A549 (cell line): ENCODE measurements at regions not wholly inside any gene's neighbourhood (a gene's known extent, or its start where the extent isn't known, plus 50 kb on each side); places are given as distances from the start of the nearest gene placed in this dataset.

ENCODE experiments used
- ATAC-seq, 2 experiments: fragments of 200-7000 bp in 1 of 2; fragments of >200 bp in 1 of 2; cut with Nextera tagmentation in 1 of 2; cut with Tn5 transposase in 1 of 2; 3 replicates each; pipeline versions ENCODE4 v1.8.0 to v1.9.1; 2018 to 2020; ENCODE audit warnings: mild to moderate bottlenecking in 1 of 2, moderate library complexity in 1 of 2
- CTCF ChIA-PET: fragments of 300-600 bp; sonication (Branson Sonifier 250); formaldehyde crosslinking; extraction: SDS; loops from one replicate; lab custom pipeline; 2021; ENCODE audit warnings: antibody characterized with exemption, inconsistent platforms; lab: Yijun Ruan, JAX
- POLR2A ChIA-PET: fragments of 350-600 bp; formaldehyde crosslinking; extraction: SDS; loops from one replicate; lab custom pipeline; 2021; ENCODE audit warnings: antibody characterized with exemption, inconsistent platforms; lab: Yijun Ruan, JAX
- DNase-seq, 2 experiments: peaks; one replicate each; pipeline versions ENCODE4 v3.0.0 to v3.0.0-alpha.2; 2011 to 2016; ENCODE audit warnings: low read depth in 1 of 2, low spot score in 1 of 2
- FAIRE-seq: peaks from 2 replicates; lab custom pipeline; 2011; peaks lifted over from hg19 to GRCh38; lab: Jason Lieb, UNC
- H3K27ac ChIP-seq, 2 experiments: fragments of >200 bp; sonication (Bioruptor Twin); formaldehyde crosslinking; 3 replicates each; pipeline ENCODE4 v1.5.1; 2016 to 2017
- H3K4me1 ChIP-seq: fragments of >200 bp; sonication (Bioruptor Twin); formaldehyde crosslinking; 3 replicates; pipeline ENCODE4 v1.6.1; 2016
- H3K4me2 ChIP-seq: fragments of >200 bp; sonication (Bioruptor Twin); formaldehyde crosslinking; 3 replicates; pipeline ENCODE4 v1.6.1; 2016
- H3K4me3 ChIP-seq: fragments of >200 bp; sonication (Bioruptor Twin); formaldehyde crosslinking; 3 replicates; pipeline ENCODE4 v1.5.1; 2016
- H3K9me3 ChIP-seq: fragments of >200 bp; sonication (Bioruptor Twin); formaldehyde crosslinking; 3 replicates; pipeline ENCODE4 v1.6.1; 2016
- CHD2 ChIP-seq: fragments of 150-350 bp; IDR thresholded peaks from 2 replicates; pipeline ENCODE4 v1.6.1; 2014; ENCODE audit warnings: low read length; ENCODE audit not compliant: partially characterized antibody
- FOSB ChIP-seq: fragments of 250-450 bp; sonication (Bioruptor Pico); IDR thresholded peaks from 2 replicates; pipeline ENCODE4 v1.5.0; 2020; ENCODE audit warnings: mild to moderate bottlenecking, moderate library complexity
- FOSL2 ChIP-seq, 2 experiments: fragments of 450-650 bp in 1 of 2; fragments of >200 bp in 1 of 2; sonication (Bioruptor Twin) in 1 of 2; formaldehyde crosslinking; IDR thresholded peaks; 2 replicates each; pipeline versions ENCODE4 v1.5.0 to v1.6.1; 2016 to 2020; ENCODE audit warnings: mild to moderate bottlenecking in 1 of 2, moderate library complexity in 1 of 2
- HDAC2 ChIP-seq: fragments of 200-600 bp; sonication (generic); IDR thresholded peaks from 2 replicates; pipeline ENCODE4 v1.6.1; 2016
- HOXA7 ChIP-seq: fragments of 250-450 bp; sonication (Bioruptor Pico); IDR thresholded peaks from 2 replicates; pipeline ENCODE4 v1.5.0; 2020; ENCODE audit warnings: mild to moderate bottlenecking, moderate library complexity
- HOXB5 ChIP-seq: fragments of 250-450 bp; sonication (Bioruptor Pico); IDR thresholded peaks from 2 replicates; pipeline ENCODE4 v1.5.0; 2020; ENCODE audit warnings: mild to moderate bottlenecking, moderate library complexity
- JUNB ChIP-seq: fragments of >200 bp; sonication (Bioruptor Twin); formaldehyde crosslinking; IDR thresholded peaks from 2 replicates; pipeline ENCODE4 v1.6.1; 2016
- KDM5A ChIP-seq: fragments of 200-600 bp; sonication (generic); IDR thresholded peaks from 2 replicates; pipeline ENCODE4 v1.6.1; 2016; ENCODE audit warnings: antibody characterized with exemption, mild to moderate bottlenecking
- MAFK ChIP-seq: fragments of 450-650 bp; IDR thresholded peaks from 2 replicates; pipeline ENCODE4 v1.6.1; 2014; ENCODE audit not compliant: partially characterized antibody
- MAZ ChIP-seq: fragments of 150-350 bp; IDR thresholded peaks from 2 replicates; pipeline ENCODE4 v1.6.1; 2014; ENCODE audit warnings: antibody characterized with exemption, low read depth, low read length, borderline replicate concordance
- MYC ChIP-seq: IDR thresholded peaks from 2 replicates; pipeline ENCODE4 v1.6.1; 2012; ENCODE audit warnings: mild to moderate bottlenecking, inconsistent platforms, low read length, improper control_type of control experiment, borderline replicate concordance
- NR3C1 ChIP-seq: fragments of >200 bp; sonication (Bioruptor Twin); formaldehyde crosslinking; IDR thresholded peaks from 3 replicates; pipeline ENCODE4 v1.6.1; 2017
- RARB ChIP-seq: fragments of 250-450 bp; sonication (Bioruptor Pico); IDR thresholded peaks from 2 replicates; pipeline ENCODE4 v1.8.0; 2021; ENCODE audit warnings: mild to moderate bottlenecking, moderate library complexity
- RCOR1 ChIP-seq: fragments of 150-350 bp; IDR thresholded peaks from 2 replicates; pipeline ENCODE4 v1.6.1; 2014; ENCODE audit warnings: antibody characterized with exemption, low read length, low read depth
- RFX5 ChIP-seq: fragments of 450-650 bp; IDR thresholded peaks from 2 replicates; pipeline ENCODE4 v1.7.1; 2014; ENCODE audit warnings: antibody characterized with exemption, mild to moderate bottlenecking, moderate library complexity
- SMC3 ChIP-seq: fragments of >200 bp; sonication (Bioruptor Twin); formaldehyde crosslinking; IDR thresholded peaks from 3 replicates; pipeline ENCODE4 v1.6.1; 2018; ENCODE audit warnings: inconsistent platforms
- TFCP2L1 ChIP-seq: fragments of 250-450 bp; sonication (Bioruptor Pico); IDR thresholded peaks from 2 replicates; pipeline ENCODE4 v1.5.0; 2021; ENCODE audit warnings: mild to moderate bottlenecking
- TP53 ChIP-seq: fragments of 250-450 bp; sonication (Bioruptor Pico); IDR thresholded peaks from 2 replicates; pipeline ENCODE4 v1.5.0; 2021; ENCODE audit warnings: mild to moderate bottlenecking, moderate library complexity
- ZNF302 ChIP-seq: fragments of 250-450 bp; sonication (Bioruptor Pico); IDR thresholded peaks from 2 replicates; pipeline ENCODE4 v1.9.0; 2021; ENCODE audit warnings: inconsistent platforms, mild to moderate bottlenecking, moderate library complexity
- ZSCAN20 ChIP-seq: fragments of 250-450 bp; sonication (Bioruptor Pico); IDR thresholded peaks from 2 replicates; pipeline ENCODE4 v1.8.0; 2022; ENCODE audit warnings: mild to moderate bottlenecking, moderate library complexity
- WGBS: methylation state at CpG from one replicate; pipeline ENCODE4 v1.1.6; 2017; ENCODE audit errors: missing lambda C conversion rate; 5-methylcytosine and 5-hydroxymethylcytosine counted together
- TF ChIP-seq, protein P1 (sequence below): fragments of 250-450 bp; sonication (Bioruptor Pico); IDR thresholded peaks from 2 replicates; pipeline ENCODE4 v1.5.0; 2021; ENCODE audit warnings: mild to moderate bottlenecking, moderate library complexity, borderline replicate concordance
- TF ChIP-seq, protein P2 (sequence below): fragments of >200 bp; sonication (Bioruptor Twin); formaldehyde crosslinking; IDR thresholded peaks from 3 replicates; pipeline ENCODE4 v1.6.1; 2016
- TF ChIP-seq, protein P3 (sequence below): IDR thresholded peaks from 2 replicates; pipeline ENCODE4 v1.6.1; 2012
- TF ChIP-seq, protein P4 (sequence below): fragments of 150-350 bp; IDR thresholded peaks from 2 replicates; pipeline ENCODE4 v1.6.1; 2014; ENCODE audit warnings: low read depth, mild to moderate bottlenecking, low read length
- TF ChIP-seq, protein P5 (sequence below): fragments of 200-600 bp; sonication (generic); IDR thresholded peaks from 2 replicates; pipeline ENCODE4 v1.6.1; 2016; ENCODE audit warnings: antibody characterized with exemption, mild to moderate bottlenecking, moderate library complexity

DNA sequence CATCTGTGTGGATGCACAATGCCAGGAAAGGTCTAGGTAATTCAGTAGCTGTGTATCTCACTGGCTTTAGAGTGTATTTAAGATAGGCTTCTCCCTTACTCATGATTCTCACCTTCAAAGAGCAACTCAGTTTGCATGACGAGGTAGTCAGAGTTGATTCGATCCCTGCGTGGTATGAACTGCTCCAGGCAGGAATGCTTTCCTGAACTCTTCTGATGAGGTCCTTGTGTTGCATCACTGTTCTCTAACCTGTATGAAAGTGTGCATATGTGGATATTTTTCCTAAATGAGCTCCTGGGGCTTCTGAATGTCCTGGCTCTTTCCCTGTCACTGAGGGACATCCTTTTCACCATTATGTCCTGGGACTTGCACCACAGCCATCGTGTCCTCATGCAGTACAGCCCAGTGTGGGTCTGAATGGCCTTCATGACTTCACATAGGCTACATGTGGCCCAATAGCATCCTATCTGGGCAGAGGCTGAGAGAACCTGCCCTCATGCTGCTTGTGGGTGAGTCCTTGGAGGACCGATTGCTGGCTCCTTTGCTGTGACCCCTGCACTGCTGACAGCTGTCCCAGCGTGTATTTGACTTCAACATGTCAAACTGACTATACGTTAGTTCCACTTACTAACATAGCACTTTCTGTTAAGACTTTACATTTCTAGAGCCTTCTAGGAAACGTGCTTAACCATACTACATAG is 65.3 kb upstream of the WDR1 start:
- CTCF ChIA-PET = no interaction called here
- Histone ChIP-seq H3K4me3 (no peak overlapping the region), H3K4me2 (no peak overlapping the region), H3K4me1 (no peaks in the 10 kb centered on the region), H3K9me3 (no peaks in the 10 kb centered on the region), H3K27ac (no peak overlapping the region)
- 4% methylated on average over 8 of the region's 8 CpGs for WGBS
- POLR2A ChIA-PET = no interaction called here
- no peak for FAIRE-seq
- no peak for DNase-seq
- TF ChIP-seq MYC (no peak), CHD2 (no peak), ZNF302 (CRISPR knock-in tag) (no peak), TFCP2L1 (no peak), HDAC2 (no peak), TP53 (CRISPR knock-in tag) (no peak), MAFK (no peak), RCOR1 (no peak), FOSL2 (IDR thresholded peaks at IDR 0.05) (no peak), FOSL2 (CRISPR knock-in tag; IDR thresholded peaks at IDR 0.05) (no peak), NR3C1 (no peak), MAZ (no peak)
- TF ChIP-seq, protein P1, sequence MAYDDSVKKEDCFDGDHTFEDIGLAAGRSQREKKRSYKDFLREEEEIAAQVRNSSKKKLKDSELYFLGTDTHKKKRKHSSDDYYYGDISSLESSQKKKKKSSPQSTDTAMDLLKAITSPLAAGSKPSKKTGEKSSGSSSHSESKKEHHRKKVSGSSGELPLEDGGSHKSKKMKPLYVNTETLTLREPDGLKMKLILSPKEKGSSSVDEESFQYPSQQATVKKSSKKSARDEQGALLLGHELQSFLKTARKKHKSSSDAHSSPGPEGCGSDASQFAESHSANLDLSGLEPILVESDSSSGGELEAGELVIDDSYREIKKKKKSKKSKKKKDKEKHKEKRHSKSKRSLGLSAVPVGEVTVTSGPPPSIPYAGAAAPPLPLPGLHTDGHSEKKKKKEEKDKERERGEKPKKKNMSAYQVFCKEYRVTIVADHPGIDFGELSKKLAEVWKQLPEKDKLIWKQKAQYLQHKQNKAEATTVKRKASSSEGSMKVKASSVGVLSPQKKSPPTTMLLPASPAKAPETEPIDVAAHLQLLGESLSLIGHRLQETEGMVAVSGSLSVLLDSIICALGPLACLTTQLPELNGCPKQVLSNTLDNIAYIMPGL (CRISPR knock-in tag) = no peak
- TF ChIP-seq, all 56 proteins: peak for 0
- no peak for ATAC-seq

DNA sequence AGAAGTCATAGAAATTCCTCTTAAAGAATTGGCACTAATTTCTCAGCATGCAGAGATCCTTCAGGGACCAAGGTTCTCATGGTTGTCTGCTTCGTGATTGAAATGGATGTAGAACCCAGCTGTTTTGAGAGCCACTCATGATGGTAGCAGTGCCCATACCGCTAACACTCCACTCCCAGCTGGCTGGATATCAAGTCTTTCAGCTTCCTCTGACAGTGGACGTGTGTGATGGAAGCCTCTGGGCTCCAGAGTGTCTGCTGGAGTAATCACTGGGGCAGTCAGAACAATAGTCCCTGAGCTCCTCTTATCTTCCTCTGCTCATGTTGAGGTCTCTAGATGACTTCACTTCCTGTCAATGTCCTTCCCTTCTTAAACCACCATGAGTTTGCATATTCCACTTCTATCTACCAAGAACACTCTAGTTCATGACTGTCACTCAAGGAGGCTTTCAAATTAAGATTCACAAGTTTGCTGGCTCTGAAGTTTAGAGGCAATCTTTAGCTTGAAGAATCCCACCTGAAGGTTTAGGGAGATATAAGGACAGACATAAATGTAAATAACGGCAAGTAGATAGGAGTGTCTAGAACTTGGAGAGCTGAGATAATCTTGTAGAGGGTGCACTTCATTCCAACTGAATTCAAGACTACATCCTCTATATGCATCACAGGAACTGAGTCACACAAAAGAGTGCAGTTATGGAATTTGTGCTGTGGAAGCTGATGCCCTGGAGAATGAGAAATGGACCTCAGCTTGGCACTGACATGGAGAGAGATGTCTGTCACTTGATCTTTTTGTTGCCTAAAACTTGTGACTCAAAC is 64.5 kb upstream of the WDR1 start:
- no peak for FAIRE-seq
- no peak for DNase-seq
- H3K4me1 ChIP-seq = no peaks in the 10 kb centered on the region
- no peak for ATAC-seq
- ChIA-PET CTCF (no interaction called here), POLR2A (no interaction called here)
- H3K9me3 ChIP-seq = no peaks in the 10 kb centered on the region
- no peak overlapping the region for H3K4me3 ChIP-seq
- H3K4me2 ChIP-seq = no peak overlapping the region
- no peak for TF ChIP-seq JUNB
- WGBS = 6% methylated on average over 2 of the region's 4 CpGs
- no peak overlapping the region for H3K27ac ChIP-seq

DNA sequence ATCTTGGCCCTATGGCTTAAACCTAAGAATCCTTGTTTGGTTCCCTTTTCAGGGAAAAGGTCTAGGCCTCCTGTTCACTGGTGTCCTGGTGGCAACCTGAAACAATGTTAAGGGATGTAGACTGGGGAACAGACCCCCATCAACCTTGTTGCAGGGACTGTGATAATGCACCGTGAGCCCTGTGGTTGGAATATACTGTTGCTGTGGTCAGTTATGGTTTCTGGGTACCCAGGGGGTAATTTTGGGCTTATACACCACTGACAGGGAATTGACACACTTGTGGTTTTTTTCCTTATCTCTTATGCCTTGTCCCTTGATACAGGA is 64.0 kb upstream of the WDR1 start:
- Histone ChIP-seq H3K27ac (no peak overlapping the region), H3K4me2 (no peak overlapping the region), H3K9me3 (no peaks in the 10 kb centered on the region), H3K4me3 (no peak overlapping the region), H3K4me1 (no peaks in the 10 kb centered on the region)
- no peak for ATAC-seq
- no peak for DNase-seq
- WGBS = 0% methylated on average over 1 of the region's 1 CpG
- FAIRE-seq = no peak
- ChIA-PET POLR2A (no interaction called here), CTCF (no interaction called here)
- TF ChIP-seq, protein P2, sequence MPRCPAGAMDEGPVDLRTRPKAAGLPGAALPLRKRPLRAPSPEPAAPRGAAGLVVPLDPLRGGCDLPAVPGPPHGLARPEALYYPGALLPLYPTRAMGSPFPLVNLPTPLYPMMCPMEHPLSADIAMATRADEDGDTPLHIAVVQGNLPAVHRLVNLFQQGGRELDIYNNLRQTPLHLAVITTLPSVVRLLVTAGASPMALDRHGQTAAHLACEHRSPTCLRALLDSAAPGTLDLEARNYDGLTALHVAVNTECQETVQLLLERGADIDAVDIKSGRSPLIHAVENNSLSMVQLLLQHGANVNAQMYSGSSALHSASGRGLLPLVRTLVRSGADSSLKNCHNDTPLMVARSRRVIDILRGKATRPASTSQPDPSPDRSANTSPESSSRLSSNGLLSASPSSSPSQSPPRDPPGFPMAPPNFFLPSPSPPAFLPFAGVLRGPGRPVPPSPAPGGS = no peak
- TF ChIP-seq ZSCAN20 (CRISPR knock-in tag) (no peak), HOXB5 (CRISPR knock-in tag) (no peak), MYC (no peak), RFX5 (no peak), HDAC2 (no peak), RARB (CRISPR knock-in tag) (no peak), MAZ (no peak), SMC3 (no peak), FOSB (CRISPR knock-in tag) (no peak), KDM5A (no peak), NR3C1 (no peak), HOXA7 (CRISPR knock-in tag) (no peak)
- TF ChIP-seq, protein P3, sequence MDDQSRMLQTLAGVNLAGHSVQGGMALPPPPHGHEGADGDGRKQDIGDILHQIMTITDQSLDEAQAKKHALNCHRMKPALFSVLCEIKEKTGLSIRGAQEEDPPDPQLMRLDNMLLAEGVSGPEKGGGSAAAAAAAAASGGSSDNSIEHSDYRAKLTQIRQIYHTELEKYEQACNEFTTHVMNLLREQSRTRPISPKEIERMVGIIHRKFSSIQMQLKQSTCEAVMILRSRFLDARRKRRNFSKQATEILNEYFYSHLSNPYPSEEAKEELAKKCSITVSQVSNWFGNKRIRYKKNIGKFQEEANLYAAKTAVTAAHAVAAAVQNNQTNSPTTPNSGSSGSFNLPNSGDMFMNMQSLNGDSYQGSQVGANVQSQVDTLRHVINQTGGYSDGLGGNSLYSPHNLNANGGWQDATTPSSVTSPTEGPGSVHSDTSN = no peak
- TF ChIP-seq, protein P4, sequence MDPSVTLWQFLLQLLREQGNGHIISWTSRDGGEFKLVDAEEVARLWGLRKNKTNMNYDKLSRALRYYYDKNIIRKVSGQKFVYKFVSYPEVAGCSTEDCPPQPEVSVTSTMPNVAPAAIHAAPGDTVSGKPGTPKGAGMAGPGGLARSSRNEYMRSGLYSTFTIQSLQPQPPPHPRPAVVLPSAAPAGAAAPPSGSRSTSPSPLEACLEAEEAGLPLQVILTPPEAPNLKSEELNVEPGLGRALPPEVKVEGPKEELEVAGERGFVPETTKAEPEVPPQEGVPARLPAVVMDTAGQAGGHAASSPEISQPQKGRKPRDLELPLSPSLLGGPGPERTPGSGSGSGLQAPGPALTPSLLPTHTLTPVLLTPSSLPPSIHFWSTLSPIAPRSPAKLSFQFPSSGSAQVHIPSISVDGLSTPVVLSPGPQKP = no peak
- TF ChIP-seq, protein P5, sequence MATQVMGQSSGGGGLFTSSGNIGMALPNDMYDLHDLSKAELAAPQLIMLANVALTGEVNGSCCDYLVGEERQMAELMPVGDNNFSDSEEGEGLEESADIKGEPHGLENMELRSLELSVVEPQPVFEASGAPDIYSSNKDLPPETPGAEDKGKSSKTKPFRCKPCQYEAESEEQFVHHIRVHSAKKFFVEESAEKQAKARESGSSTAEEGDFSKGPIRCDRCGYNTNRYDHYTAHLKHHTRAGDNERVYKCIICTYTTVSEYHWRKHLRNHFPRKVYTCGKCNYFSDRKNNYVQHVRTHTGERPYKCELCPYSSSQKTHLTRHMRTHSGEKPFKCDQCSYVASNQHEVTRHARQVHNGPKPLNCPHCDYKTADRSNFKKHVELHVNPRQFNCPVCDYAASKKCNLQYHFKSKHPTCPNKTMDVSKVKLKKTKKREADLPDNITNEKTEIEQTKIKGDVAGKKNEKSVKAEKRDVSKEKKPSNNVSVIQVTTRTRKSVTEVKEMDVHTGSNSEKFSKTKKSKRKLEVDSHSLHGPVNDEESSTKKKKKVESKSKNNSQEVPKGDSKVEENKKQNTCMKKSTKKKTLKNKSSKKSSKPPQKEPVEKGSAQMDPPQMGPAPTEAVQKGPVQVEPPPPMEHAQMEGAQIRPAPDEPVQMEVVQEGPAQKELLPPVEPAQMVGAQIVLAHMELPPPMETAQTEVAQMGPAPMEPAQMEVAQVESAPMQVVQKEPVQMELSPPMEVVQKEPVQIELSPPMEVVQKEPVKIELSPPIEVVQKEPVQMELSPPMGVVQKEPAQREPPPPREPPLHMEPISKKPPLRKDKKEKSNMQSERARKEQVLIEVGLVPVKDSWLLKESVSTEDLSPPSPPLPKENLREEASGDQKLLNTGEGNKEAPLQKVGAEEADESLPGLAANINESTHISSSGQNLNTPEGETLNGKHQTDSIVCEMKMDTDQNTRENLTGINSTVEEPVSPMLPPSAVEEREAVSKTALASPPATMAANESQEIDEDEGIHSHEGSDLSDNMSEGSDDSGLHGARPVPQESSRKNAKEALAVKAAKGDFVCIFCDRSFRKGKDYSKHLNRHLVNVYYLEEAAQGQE = no peak
